GM23338 (cell line): ENCODE measurements at regions not wholly inside any gene's neighbourhood (a gene's known extent, or its start where the extent isn't known, plus 50 kb on each side); places are given as distances from the start of the nearest gene placed in this dataset.

Experiments used
- ATAC-seq: fragments of 200-7000 bp; cut with Tn5 transposase; 3 replicates; pipeline ENCODE4 v1.9.1; 2020
- DNase-seq: peaks from one replicate; pipeline ENCODE4 v3.0.0-alpha.2; 2015; ENCODE audit warnings: low spot score
- H2AFZ ChIP-seq: fragments of 200-600 bp; sonication (generic); 2 replicates; pipeline ENCODE4 v1.8.0; 2016; ENCODE audit warnings: antibody characterized with exemption, mild to moderate bottlenecking, moderate library complexity
- H3F3A ChIP-seq: fragments of 200-600 bp; sonication (generic); replicated peaks from 2 replicates; pipeline ENCODE4 v1.8.0; 2017; ENCODE audit warnings: antibody characterized with exemption, mixed run types, low read depth
- H3K27ac ChIP-seq: fragments of 200-600 bp; sonication (generic); 2 replicates; pipeline ENCODE4 v1.6.1; 2016; ENCODE audit warnings: low read depth
- H3K27me3 ChIP-seq: fragments of 200-600 bp; sonication (generic); 2 replicates; pipeline ENCODE4 v1.8.0; 2016; ENCODE audit warnings: mild to moderate bottlenecking, mixed run types, moderate library complexity; ENCODE audit not compliant: insufficient read depth
- H3K36me3 ChIP-seq: fragments of 200-600 bp; sonication (generic); 2 replicates; pipeline ENCODE4 v1.8.0; 2016; ENCODE audit warnings: mild to moderate bottlenecking; ENCODE audit not compliant: insufficient read depth
- H3K4me1 ChIP-seq: fragments of 200-600 bp; sonication (generic); 2 replicates; pipeline ENCODE4 v1.8.0; 2016; ENCODE audit warnings: mild to moderate bottlenecking, moderate library complexity; ENCODE audit not compliant: insufficient read depth
- H3K4me2 ChIP-seq: fragments of 200-600 bp; sonication (generic); 2 replicates; pipeline ENCODE4 v1.7.1; 2017; ENCODE audit warnings: mixed run types
- H3K4me3 ChIP-seq: fragments of 200-600 bp; sonication (generic); 2 replicates; pipeline ENCODE4 v1.6.1; 2016; ENCODE audit warnings: mixed run types
- H3K79me2 ChIP-seq: fragments of 200-600 bp; sonication (generic); replicated peaks from 2 replicates; pipeline ENCODE4 v1.8.0; 2017; ENCODE audit warnings: mild to moderate bottlenecking; ENCODE audit not compliant: insufficient read depth
- H3K9me2 ChIP-seq: fragments of 200-600 bp; sonication (generic); 2 replicates; pipeline ENCODE4 v1.8.0; 2017; ENCODE audit not compliant: insufficient read depth
- H4K20me1 ChIP-seq: fragments of 200-600 bp; sonication (generic); replicated peaks from 2 replicates; pipeline ENCODE4 v1.8.0; 2017; ENCODE audit warnings: mild to moderate bottlenecking; ENCODE audit not compliant: insufficient read depth
- H3K27ac Mint-ChIP-seq: 2 replicates; pipeline ENCODE4 v1.8.0; 2020; ENCODE audit warnings: inconsistent platforms, mild to moderate bottlenecking, moderate library complexity, mixed read lengths
- H3K27me3 Mint-ChIP-seq: 3 replicates; pipeline ENCODE4 v1.8.0; 2022; ENCODE audit warnings: low read depth, mild to moderate bottlenecking, moderate library complexity, mixed read lengths, inconsistent platforms; ENCODE audit not compliant: insufficient read depth, poor library complexity
- H3K36me3 Mint-ChIP-seq: 3 replicates; pipeline ENCODE4 v1.8.0; 2021; ENCODE audit warnings: low read depth, mild to moderate bottlenecking, inconsistent platforms, moderate library complexity, mixed read lengths
- H3K4me1 Mint-ChIP-seq: 3 replicates; pipeline ENCODE4 v1.8.0; 2020; ENCODE audit warnings: mild to moderate bottlenecking, inconsistent platforms, mixed read lengths
- H3K4me3 Mint-ChIP-seq: 3 replicates; pipeline ENCODE4 v1.8.0; 2021; ENCODE audit warnings: moderate library complexity, mild to moderate bottlenecking, inconsistent platforms, mixed read lengths
- H3K9me3 Mint-ChIP-seq: 3 replicates; pipeline ENCODE4 v1.8.0; 2020; ENCODE audit warnings: moderate library complexity, mild to moderate bottlenecking, inconsistent platforms, mixed read lengths
- CREB1 ChIP-seq: fragments of 250-450 bp; sonication (Bioruptor Pico); IDR thresholded peaks from 2 replicates; pipeline ENCODE4 v1.5.0; 2020; ENCODE audit warnings: low read depth, mild to moderate bottlenecking, moderate library complexity
- CTCF ChIP-seq, 2 experiments: fragments of 200-600 bp in 1 of 2; sonication (generic) in 1 of 2; conservative IDR thresholded peaks; 2 replicates each; pipeline versions ENCODE4 v1.5.1 to v1.6.1; 2016 to 2017; ENCODE audit warnings: antibody characterized with exemption in 2 of 2, low read depth in 2 of 2, mild to moderate bottlenecking in 2 of 2, moderate library complexity in 1 of 2
- EZH2 ChIP-seq: fragments of 200-600 bp; sonication (generic); IDR thresholded peaks from one replicate; pipeline ENCODE4 v1.8.0; 2017; ENCODE audit warnings: antibody characterized with exemption, mild to moderate bottlenecking, low read depth; ENCODE audit not compliant: unreplicated experiment
- EZH2phosphoT487 ChIP-seq: fragments of 200-600 bp; sonication (generic); IDR thresholded peaks from one replicate; pipeline ENCODE4 v1.8.1; 2018; ENCODE audit warnings: antibody characterized with exemption; ENCODE audit not compliant: unreplicated experiment
- JUNB ChIP-seq: IDR thresholded peaks from one replicate; pipeline ENCODE4 v1.6.1; 2016; ENCODE audit warnings: antibody characterized with exemption; ENCODE audit not compliant: unreplicated experiment
- NANOG ChIP-seq: IDR thresholded peaks from 2 replicates; pipeline ENCODE4 v1.6.1; 2016; ENCODE audit warnings: antibody characterized with exemption, borderline replicate concordance
- POLR2AphosphoS5 ChIP-seq: IDR thresholded peaks from 2 replicates; pipeline ENCODE4 v1.6.1; 2016; ENCODE audit warnings: antibody characterized with exemption, low read depth
- STAT1 ChIP-seq: IDR thresholded peaks from one replicate; pipeline ENCODE4 v1.6.1; 2016; ENCODE audit warnings: antibody characterized with exemption; ENCODE audit not compliant: unreplicated experiment
- ZNF114 ChIP-seq: fragments of 250-450 bp; sonication (Bioruptor Pico); IDR thresholded peaks from 2 replicates; pipeline ENCODE4 v1.5.0; 2020; ENCODE audit warnings: mild to moderate bottlenecking, moderate library complexity
- ZNF331 ChIP-seq: fragments of 250-450 bp; sonication (Bioruptor Pico); IDR thresholded peaks from 2 replicates; pipeline ENCODE4 v1.5.0; 2020; ENCODE audit warnings: low read depth, mild to moderate bottlenecking, moderate library complexity
- TF ChIP-seq, protein P1 (sequence below): IDR thresholded peaks from one replicate; pipeline ENCODE4 v1.6.1; 2018; ENCODE audit warnings: antibody characterized with exemption; ENCODE audit not compliant: unreplicated experiment
- TF ChIP-seq, protein P2 (sequence below): IDR thresholded peaks from 2 replicates; pipeline ENCODE4 v1.6.1; 2016; ENCODE audit warnings: antibody characterized with exemption
- TF ChIP-seq, protein P3 (sequence below): fragments of 250-450 bp; sonication (Bioruptor Pico); IDR thresholded peaks from 2 replicates; pipeline ENCODE4 v1.5.0; 2020; ENCODE audit warnings: mild to moderate bottlenecking, moderate library complexity

DNA sequence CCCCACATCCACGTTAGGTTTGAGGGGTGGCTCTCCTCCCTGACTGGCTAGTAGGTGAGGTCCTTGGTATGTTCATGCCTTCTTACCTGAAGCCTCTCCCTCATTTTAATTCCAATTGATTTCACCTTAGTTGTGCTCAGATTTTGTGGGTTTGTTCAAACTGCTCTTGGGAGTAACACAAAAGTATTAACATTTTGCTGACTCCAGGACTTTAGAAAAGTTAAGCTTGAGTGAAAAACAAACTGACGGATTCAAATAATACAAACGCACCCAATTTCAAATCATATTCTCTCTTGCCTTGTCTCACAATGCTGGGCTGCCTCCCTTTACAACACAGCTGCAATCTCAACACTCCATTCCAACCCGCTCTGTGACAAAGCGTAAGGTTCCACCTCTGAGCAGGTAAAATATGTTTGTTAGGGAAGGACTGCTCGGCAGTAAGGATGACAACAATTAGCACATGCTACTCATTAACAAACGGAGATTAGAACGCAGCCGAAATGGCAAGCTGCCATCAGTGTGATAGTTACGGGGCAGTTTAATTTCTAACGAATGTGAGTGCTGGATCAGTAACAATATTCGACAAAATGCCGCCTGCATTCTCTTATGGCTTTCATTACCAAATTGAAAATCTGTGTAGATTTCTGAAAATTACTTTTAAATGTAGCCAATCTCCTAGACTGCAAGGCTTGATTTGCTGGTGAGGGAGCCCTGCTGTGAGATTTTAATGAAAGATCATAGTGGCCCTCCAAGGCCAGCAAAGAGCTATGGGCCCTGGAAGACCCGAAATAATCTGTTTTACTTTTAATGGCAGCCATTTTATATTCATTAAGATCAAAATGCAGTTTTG, 730.6 kb upstream of the FANCL start:
- Histone ChIP-seq H3K79me2 (no peaks in the 10 kb centered on the region), H3K27ac (no peak overlapping the region), H3K4me1 (peaks cover 49% of the 10 kb centered on the region), H3K4me3 (no peak overlapping the region), H3K27me3 (no peaks in the 10 kb centered on the region), H3F3A (no peaks in the 10 kb centered on the region), H3K36me3 (no peaks in the 10 kb centered on the region), H3K4me2 (0 out of 2 replicates have a peak overlapping the region, but pooled peaks have one; percentile 35), H2AFZ (0 out of 2 replicates have a peak overlapping the region, but pooled peaks have one; percentile 9), H4K20me1 (no peaks in the 10 kb centered on the region), H3K9me2 (no peaks in the 10 kb centered on the region)
- H3K27ac Mint-ChIP-seq: peak overlapping the region; percentile 79
- TF ChIP-seq POLR2AphosphoS5 (no peak), CTCF (conservative IDR thresholded peaks at IDR 0.05; ENCODE audit: low read depth in 2 of 2) (no peak), EZH2phosphoT487 (no peak), ZNF331 (CRISPR knock-in tag) (no peak), JUNB (no peak), NANOG (no peak), CREB1 (CRISPR knock-in tag) (no peak), ZNF114 (no peak), EZH2 (no peak), STAT1 (no peak)
- TF ChIP-seq, protein P1, sequence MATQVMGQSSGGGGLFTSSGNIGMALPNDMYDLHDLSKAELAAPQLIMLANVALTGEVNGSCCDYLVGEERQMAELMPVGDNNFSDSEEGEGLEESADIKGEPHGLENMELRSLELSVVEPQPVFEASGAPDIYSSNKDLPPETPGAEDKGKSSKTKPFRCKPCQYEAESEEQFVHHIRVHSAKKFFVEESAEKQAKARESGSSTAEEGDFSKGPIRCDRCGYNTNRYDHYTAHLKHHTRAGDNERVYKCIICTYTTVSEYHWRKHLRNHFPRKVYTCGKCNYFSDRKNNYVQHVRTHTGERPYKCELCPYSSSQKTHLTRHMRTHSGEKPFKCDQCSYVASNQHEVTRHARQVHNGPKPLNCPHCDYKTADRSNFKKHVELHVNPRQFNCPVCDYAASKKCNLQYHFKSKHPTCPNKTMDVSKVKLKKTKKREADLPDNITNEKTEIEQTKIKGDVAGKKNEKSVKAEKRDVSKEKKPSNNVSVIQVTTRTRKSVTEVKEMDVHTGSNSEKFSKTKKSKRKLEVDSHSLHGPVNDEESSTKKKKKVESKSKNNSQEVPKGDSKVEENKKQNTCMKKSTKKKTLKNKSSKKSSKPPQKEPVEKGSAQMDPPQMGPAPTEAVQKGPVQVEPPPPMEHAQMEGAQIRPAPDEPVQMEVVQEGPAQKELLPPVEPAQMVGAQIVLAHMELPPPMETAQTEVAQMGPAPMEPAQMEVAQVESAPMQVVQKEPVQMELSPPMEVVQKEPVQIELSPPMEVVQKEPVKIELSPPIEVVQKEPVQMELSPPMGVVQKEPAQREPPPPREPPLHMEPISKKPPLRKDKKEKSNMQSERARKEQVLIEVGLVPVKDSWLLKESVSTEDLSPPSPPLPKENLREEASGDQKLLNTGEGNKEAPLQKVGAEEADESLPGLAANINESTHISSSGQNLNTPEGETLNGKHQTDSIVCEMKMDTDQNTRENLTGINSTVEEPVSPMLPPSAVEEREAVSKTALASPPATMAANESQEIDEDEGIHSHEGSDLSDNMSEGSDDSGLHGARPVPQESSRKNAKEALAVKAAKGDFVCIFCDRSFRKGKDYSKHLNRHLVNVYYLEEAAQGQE: no peak
- TF ChIP-seq, protein P2, sequence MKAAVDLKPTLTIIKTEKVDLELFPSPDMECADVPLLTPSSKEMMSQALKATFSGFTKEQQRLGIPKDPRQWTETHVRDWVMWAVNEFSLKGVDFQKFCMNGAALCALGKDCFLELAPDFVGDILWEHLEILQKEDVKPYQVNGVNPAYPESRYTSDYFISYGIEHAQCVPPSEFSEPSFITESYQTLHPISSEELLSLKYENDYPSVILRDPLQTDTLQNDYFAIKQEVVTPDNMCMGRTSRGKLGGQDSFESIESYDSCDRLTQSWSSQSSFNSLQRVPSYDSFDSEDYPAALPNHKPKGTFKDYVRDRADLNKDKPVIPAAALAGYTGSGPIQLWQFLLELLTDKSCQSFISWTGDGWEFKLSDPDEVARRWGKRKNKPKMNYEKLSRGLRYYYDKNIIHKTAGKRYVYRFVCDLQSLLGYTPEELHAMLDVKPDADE: no peak
- TF ChIP-seq, protein P3, sequence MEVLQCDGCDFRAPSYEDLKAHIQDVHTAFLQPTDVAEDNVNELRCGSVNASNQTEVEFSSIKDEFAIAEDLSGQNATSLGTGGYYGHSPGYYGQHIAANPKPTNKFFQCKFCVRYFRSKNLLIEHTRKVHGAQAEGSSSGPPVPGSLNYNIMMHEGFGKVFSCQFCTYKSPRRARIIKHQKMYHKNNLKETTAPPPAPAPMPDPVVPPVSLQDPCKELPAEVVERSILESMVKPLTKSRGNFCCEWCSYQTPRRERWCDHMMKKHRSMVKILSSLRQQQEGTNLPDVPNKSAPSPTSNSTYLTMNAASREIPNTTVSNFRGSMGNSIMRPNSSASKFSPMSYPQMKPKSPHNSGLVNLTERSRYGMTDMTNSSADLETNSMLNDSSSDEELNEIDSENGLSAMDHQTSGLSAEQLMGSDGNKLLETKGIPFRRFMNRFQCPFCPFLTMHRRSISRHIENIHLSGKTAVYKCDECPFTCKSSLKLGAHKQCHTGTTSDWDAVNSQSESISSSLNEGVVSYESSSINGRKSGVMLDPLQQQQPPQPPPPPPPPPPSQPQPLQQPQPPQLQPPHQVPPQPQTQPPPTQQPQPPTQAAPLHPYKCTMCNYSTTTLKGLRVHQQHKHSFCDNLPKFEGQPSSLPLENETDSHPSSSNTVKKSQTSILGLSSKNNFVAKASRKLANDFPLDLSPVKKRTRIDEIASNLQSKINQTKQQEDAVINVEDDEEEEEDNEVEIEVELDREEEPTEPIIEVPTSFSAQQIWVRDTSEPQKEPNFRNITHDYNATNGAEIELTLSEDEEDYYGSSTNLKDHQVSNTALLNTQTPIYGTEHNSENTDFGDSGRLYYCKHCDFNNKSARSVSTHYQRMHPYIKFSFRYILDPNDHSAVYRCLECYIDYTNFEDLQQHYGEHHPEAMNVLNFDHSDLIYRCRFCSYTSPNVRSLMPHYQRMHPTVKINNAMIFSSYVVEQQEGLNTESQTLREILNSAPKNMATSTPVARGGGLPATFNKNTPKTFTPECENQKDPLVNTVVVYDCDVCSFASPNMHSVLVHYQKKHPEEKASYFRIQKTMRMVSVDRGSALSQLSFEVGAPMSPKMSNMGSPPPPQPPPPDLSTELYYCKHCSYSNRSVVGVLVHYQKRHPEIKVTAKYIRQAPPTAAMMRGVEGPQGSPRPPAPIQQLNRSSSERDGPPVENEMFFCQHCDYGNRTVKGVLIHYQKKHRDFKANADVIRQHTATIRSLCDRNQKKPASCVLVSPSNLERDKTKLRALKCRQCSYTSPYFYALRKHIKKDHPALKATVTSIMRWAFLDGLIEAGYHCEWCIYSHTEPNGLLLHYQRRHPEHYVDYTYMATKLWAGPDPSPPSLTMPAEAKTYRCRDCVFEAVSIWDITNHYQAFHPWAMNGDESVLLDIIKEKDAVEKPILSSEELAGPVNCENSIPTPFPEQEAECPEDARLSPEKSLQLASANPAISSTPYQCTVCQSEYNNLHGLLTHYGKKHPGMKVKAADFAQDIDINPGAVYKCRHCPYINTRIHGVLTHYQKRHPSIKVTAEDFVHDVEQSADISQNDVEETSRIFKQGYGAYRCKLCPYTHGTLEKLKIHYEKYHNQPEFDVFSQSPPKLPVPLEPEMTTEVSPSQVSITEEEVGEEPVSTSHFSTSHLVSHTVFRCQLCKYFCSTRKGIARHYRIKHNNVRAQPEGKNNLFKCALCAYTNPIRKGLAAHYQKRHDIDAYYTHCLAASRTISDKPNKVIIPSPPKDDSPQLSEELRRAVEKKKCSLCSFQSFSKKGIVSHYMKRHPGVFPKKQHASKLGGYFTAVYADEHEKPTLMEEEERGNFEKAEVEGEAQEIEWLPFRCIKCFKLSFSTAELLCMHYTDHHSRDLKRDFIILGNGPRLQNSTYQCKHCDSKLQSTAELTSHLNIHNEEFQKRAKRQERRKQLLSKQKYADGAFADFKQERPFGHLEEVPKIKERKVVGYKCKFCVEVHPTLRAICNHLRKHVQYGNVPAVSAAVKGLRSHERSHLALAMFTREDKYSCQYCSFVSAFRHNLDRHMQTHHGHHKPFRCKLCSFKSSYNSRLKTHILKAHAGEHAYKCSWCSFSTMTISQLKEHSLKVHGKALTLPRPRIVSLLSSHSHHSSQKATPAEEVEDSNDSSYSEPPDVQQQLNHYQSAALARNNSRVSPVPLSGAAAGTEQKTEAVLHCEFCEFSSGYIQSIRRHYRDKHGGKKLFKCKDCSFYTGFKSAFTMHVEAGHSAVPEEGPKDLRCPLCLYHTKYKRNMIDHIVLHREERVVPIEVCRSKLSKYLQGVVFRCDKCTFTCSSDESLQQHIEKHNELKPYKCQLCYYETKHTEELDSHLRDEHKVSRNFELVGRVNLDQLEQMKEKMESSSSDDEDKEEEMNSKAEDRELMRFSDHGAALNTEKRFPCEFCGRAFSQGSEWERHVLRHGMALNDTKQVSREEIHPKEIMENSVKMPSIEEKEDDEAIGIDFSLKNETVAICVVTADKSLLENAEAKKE: no peak
- DNase-seq (no peak), ATAC-seq (no peak)
- peaks cover 57% of the 10 kb centered on the region for H3K4me1 Mint-ChIP-seq
- H3K27me3 Mint-ChIP-seq: no peaks in the 10 kb centered on the region
- no peaks in the 10 kb centered on the region for H3K36me3 Mint-ChIP-seq
- H3K4me3 Mint-ChIP-seq: no peak overlapping the region
- no peaks in the 10 kb centered on the region for H3K9me3 Mint-ChIP-seq
